GM13977 (cell line): ENCODE measurements at regions not wholly inside any gene's neighbourhood (a gene's known extent, or its start where the extent isn't known, plus 50 kb on each side); places are given as distances from the start of the nearest gene placed in this dataset.

Source experiments
- DNase-seq: peaks from one replicate; pipeline ENCODE4 v3.0.0; 2012; ENCODE audit warnings: low spot score
- CTCF ChIP-seq: IDR thresholded peaks from 2 replicates; pipeline ENCODE4 v1.5.1; 2012; ENCODE audit warnings: mild to moderate bottlenecking, control low read depth; ENCODE audit not compliant: insufficient read depth; ENCODE audit errors: extremely low read depth, missing control alignments
- in situ Hi-C: fragments of 300-500 bp; cut with MboI; formaldehyde crosslinking; loops from one replicate; pipeline ENCODE4 v1.12.0; 2022; ENCODE audit warnings: low sequenced_read_pairs, low pct_unique_long_range_greater_than_20kb, mixed read lengths, inconsistent platforms; ENCODE audit not compliant: unreplicated experiment

- DNase-seq: no peak
- no peak for TF ChIP-seq CTCF
- in situ Hi-C loops: no loop called here
These were observed 50.0 kb upstream of the RNU6ATAC start for GRCh38 chr9:134214386-134214765.

- in situ Hi-C loops: no loop called here
- no peak for TF ChIP-seq CTCF
- DNase-seq: no peak
These were observed 50.5 kb upstream of the RNU6ATAC start for GRCh38 chr9:134214766-134215419.

- in situ Hi-C loops: no loop called here
- DNase-seq: no peak
- TF ChIP-seq CTCF: no peak
These were observed 51.0 kb upstream of the RNU6ATAC start for GRCh38 chr9:134215420-134215698.

GRCh38 chr9:134215699-134216448, 51.5 kb upstream of the RNU6ATAC start:
- DNase-seq: no peak
- in situ Hi-C loops: no loop called here

GRCh38 chr9:134216449-134216951, 52.1 kb upstream of the RNU6ATAC start:
- TF ChIP-seq CTCF: no peak
- no peak for DNase-seq
- in situ Hi-C loops: no loop called here

More at GRCh38 chr9:134215699-134216448, 51.5 kb upstream of the RNU6ATAC start:
- no peak for TF ChIP-seq CTCF

GRCh38 chr9:134216961-134217360, 52.6 kb upstream of the RNU6ATAC start:
- in situ Hi-C loops: no loop called here
- DNase-seq: no peak
- TF ChIP-seq CTCF: no peak
